ENCODE measurements at regions not wholly inside any gene's neighbourhood (a gene's known extent, or its start where the extent isn't known, plus 50 kb on each side); places are given as distances from the start of the nearest gene placed in this dataset.
"Not testable (repeated sequence)": the region's sequence is repeated elsewhere in the genome, so short reads cannot be mapped to it uniquely, and the experiment has no call there.

- in situ Hi-C loops (cut with HindIII; ENCODE audit: low pct_unique_long_range_greater_than_20kb, low sequenced_read_pairs): no loop called here
- DNase-seq (ENCODE audit: low read depth, low spot score): no peak
Measured at GRCh38 chr22:49686495-49687219, 141.0 kb downstream of the BRD1 start.

- in situ Hi-C loops (cut with HindIII; ENCODE audit: low pct_unique_long_range_greater_than_20kb, low sequenced_read_pairs): no loop called here
- DNase-seq (ENCODE audit: low read depth, low spot score): no peak
Measured at GRCh38 chr22:49685686-49686085, 142.0 kb downstream of the BRD1 start.

GRCh38 chr22:49685116-49685515 is 142.6 kb downstream of the BRD1 start:
- DNase-seq (ENCODE audit: low read depth, low spot score): no peak
- in situ Hi-C loops (cut with HindIII; ENCODE audit: low pct_unique_long_range_greater_than_20kb, low sequenced_read_pairs): no loop called here

GRCh38 chr22:49683032-49683431 is 144.6 kb downstream of the BRD1 start:
- DNase-seq (ENCODE audit: low read depth, low spot score): no peak
- in situ Hi-C loops (cut with HindIII; ENCODE audit: low pct_unique_long_range_greater_than_20kb, low sequenced_read_pairs): no loop called here

GRCh38 chr22:49680819-49681218 is 146.9 kb downstream of the BRD1 start:
- in situ Hi-C loops (cut with HindIII; ENCODE audit: low pct_unique_long_range_greater_than_20kb, low sequenced_read_pairs): not testable (repeated sequence)

GRCh38 chr22:49678842-49679170 is 148.9 kb downstream of the BRD1 start:
- no peak for DNase-seq (ENCODE audit: low read depth, low spot score)
- in situ Hi-C loops (cut with HindIII; ENCODE audit: low pct_unique_long_range_greater_than_20kb, low sequenced_read_pairs): no loop called here

More at GRCh38 chr22:49680819-49681218, 146.9 kb downstream of the BRD1 start:
- not testable (repeated sequence) for DNase-seq (ENCODE audit: low read depth, low spot score)

GRCh38 chr22:49678137-49678841 is 149.4 kb downstream of the BRD1 start:
- in situ Hi-C loops (cut with HindIII; ENCODE audit: low pct_unique_long_range_greater_than_20kb, low sequenced_read_pairs): no loop called here

GRCh38 chr22:49677495-49677889 is 150.2 kb downstream of the BRD1 start:
- no peak for DNase-seq (ENCODE audit: low read depth, low spot score)
- in situ Hi-C loops (cut with HindIII; ENCODE audit: low pct_unique_long_range_greater_than_20kb, low sequenced_read_pairs): no loop called here

More at GRCh38 chr22:49678137-49678841, 149.4 kb downstream of the BRD1 start:
- no peak for DNase-seq (ENCODE audit: low read depth, low spot score)

- in situ Hi-C loops (cut with HindIII; ENCODE audit: low pct_unique_long_range_greater_than_20kb, low sequenced_read_pairs): no loop called here
Measured at GRCh38 chr22:49676783-49677494, 150.7 kb downstream of the BRD1 start.

GRCh38 chr22:49676230-49676629 is 151.4 kb downstream of the BRD1 start:
- DNase-seq (ENCODE audit: low read depth, low spot score): no peak
- in situ Hi-C loops (cut with HindIII; ENCODE audit: low pct_unique_long_range_greater_than_20kb, low sequenced_read_pairs): no loop called here

More at GRCh38 chr22:49676783-49677494, 150.7 kb downstream of the BRD1 start:
- DNase-seq (ENCODE audit: low read depth, low spot score): no peak

GRCh38 chr22:49674479-49675050 is 153.1 kb downstream of the BRD1 start:
- no peak for DNase-seq (ENCODE audit: low read depth, low spot score)
- in situ Hi-C loops (cut with HindIII; ENCODE audit: low pct_unique_long_range_greater_than_20kb, low sequenced_read_pairs): no loop called here

- DNase-seq (ENCODE audit: low read depth, low spot score): no peak
- in situ Hi-C loops (cut with HindIII; ENCODE audit: low pct_unique_long_range_greater_than_20kb, low sequenced_read_pairs): no loop called here
Measured at GRCh38 chr22:49673048-49673447, 154.6 kb downstream of the BRD1 start.

GRCh38 chr22:49672014-49672516 is 155.6 kb downstream of the BRD1 start:
- DNase-seq (ENCODE audit: low read depth, low spot score): no peak
- in situ Hi-C loops (cut with HindIII; ENCODE audit: low pct_unique_long_range_greater_than_20kb, low sequenced_read_pairs): no loop called here

GRCh38 chr22:49671331-49672013 is 156.2 kb downstream of the BRD1 start:
- DNase-seq (ENCODE audit: low read depth, low spot score): no peak
- in situ Hi-C loops (cut with HindIII; ENCODE audit: low pct_unique_long_range_greater_than_20kb, low sequenced_read_pairs): no loop called here

GRCh38 chr22:49670456-49671330 is 157.0 kb downstream of the BRD1 start:
- no peak for DNase-seq (ENCODE audit: low read depth, low spot score)
- in situ Hi-C loops (cut with HindIII; ENCODE audit: low pct_unique_long_range_greater_than_20kb, low sequenced_read_pairs): no loop called here

GRCh38 chr22:49669969-49670455 is 157.7 kb downstream of the BRD1 start:
- in situ Hi-C loops (cut with HindIII; ENCODE audit: low pct_unique_long_range_greater_than_20kb, low sequenced_read_pairs); DNase-seq (ENCODE audit: low read depth, low spot score): not testable (repeated sequence)

All from SK-MEL-5 (cell line).